ENCODE measurements at regions not wholly inside any gene's neighbourhood (a gene's known extent, or its start where the extent isn't known, plus 50 kb on each side); places are given as distances from the start of the nearest gene placed in this dataset.

GRCh38 chr12:23399402-23399933, 550.0 kb downstream of the SOX5 start:
- Histone ChIP-seq H4K8ac (ENCODE audit: low read length) (no peak overlapping the region), H3K9me3 (ENCODE audit: control insufficient read depth, low read length) (peaks cover 10% of the 10 kb centered on the region), H3K4me2 (ENCODE audit: low read length, poor library complexity, severe bottlenecking) (no peak overlapping the region), H3K4me3 (ENCODE audit: insufficient read depth in 1 of 2, low read depth in 1 of 2, low read length in 2 of 2) (no peak overlapping the region), H2AK5ac (ENCODE audit: low read length, severe bottlenecking) (no peak overlapping the region), H4K91ac (ENCODE audit: low read length) (no peak overlapping the region), H3K79me1 (replicated peaks; ENCODE audit: low read length, poor library complexity, severe bottlenecking) (no peaks in the 10 kb centered on the region), H3K9ac (ENCODE audit: low read length) (no peak overlapping the region), H3K36me3 (ENCODE audit: control insufficient read depth in 1 of 2, insufficient read depth in 2 of 2, low read depth in 1 of 2, low read length in 2 of 2) (no peaks in the 10 kb centered on the region), H3K14ac (ENCODE audit: low read length in 2 of 2) (no peak overlapping the region), H2AFZ (ENCODE audit: low read depth, low read length) (no peak overlapping the region), H2BK12ac (ENCODE audit: low read length in 2 of 2) (no peak overlapping the region), H3K18ac (ENCODE audit: low read depth in 1 of 2, low read length in 2 of 2) (no peak overlapping the region), H3K27ac (ENCODE audit: low read length, poor library complexity, severe bottlenecking) (no peak overlapping the region), H3K4ac (ENCODE audit: low read depth in 1 of 2, low read length in 2 of 2) (no peak overlapping the region), H3K4me1 (ENCODE audit: control insufficient read depth, insufficient read depth, low read depth, low read length) (no peaks in the 10 kb centered on the region), H2BK120ac (ENCODE audit: low read depth, low read length) (no peak overlapping the region), H2BK5ac (ENCODE audit: low read depth, low read length, poor library complexity, severe bottlenecking) (no peak overlapping the region), H2BK15ac (ENCODE audit: low read depth, poor library complexity, severe bottlenecking) (no peak overlapping the region), H3K27me3 (ENCODE audit: control insufficient read depth in 1 of 2, insufficient read depth in 1 of 2, low read length in 2 of 2) (no peaks in the 10 kb centered on the region), H3K23ac (ENCODE audit: low read length in 2 of 2) (no peak overlapping the region)
- DNase-seq = no peak
- WGBS = no CpG with 5 or more reads among the region's 2 CpGs

GRCh38 chr12:23415180-23415579, 534.3 kb downstream of the SOX5 start:
- 71% methylated on average over 3 of the region's 3 CpGs for WGBS
- Histone ChIP-seq H3K9ac (ENCODE audit: low read length) (no peak overlapping the region), H2BK15ac (ENCODE audit: low read depth, poor library complexity, severe bottlenecking) (no peak overlapping the region), H3K4me1 (ENCODE audit: control insufficient read depth, insufficient read depth, low read depth, low read length) (no peaks in the 10 kb centered on the region), H2AK5ac (ENCODE audit: low read length, severe bottlenecking) (no peak overlapping the region), H3K4me3 (ENCODE audit: insufficient read depth in 1 of 2, low read depth in 1 of 2, low read length in 2 of 2) (no peak overlapping the region), H3K27ac (ENCODE audit: low read length, poor library complexity, severe bottlenecking) (no peak overlapping the region), H4K8ac (ENCODE audit: low read length) (no peak overlapping the region), H3K36me3 (ENCODE audit: control insufficient read depth in 1 of 2, insufficient read depth in 2 of 2, low read depth in 1 of 2, low read length in 2 of 2) (no peaks in the 10 kb centered on the region), H3K4me2 (ENCODE audit: low read length, poor library complexity, severe bottlenecking) (no peak overlapping the region), H4K91ac (ENCODE audit: low read length) (no peak overlapping the region), H3K27me3 (ENCODE audit: control insufficient read depth in 1 of 2, insufficient read depth in 1 of 2, low read length in 2 of 2) (no peaks in the 10 kb centered on the region), H3K4ac (ENCODE audit: low read depth in 1 of 2, low read length in 2 of 2) (no peak overlapping the region), H3K9me3 (ENCODE audit: control insufficient read depth, low read length) (no peaks in the 10 kb centered on the region), H3K14ac (ENCODE audit: low read length in 2 of 2) (no peak overlapping the region), H2BK5ac (ENCODE audit: low read depth, low read length, poor library complexity, severe bottlenecking) (no peak overlapping the region), H3K18ac (ENCODE audit: low read depth in 1 of 2, low read length in 2 of 2) (no peak overlapping the region), H3K23ac (ENCODE audit: low read length in 2 of 2) (no peak overlapping the region), H2BK12ac (ENCODE audit: low read length in 2 of 2) (no peak overlapping the region), H2BK120ac (ENCODE audit: low read depth, low read length) (no peak overlapping the region), H3K79me1 (replicated peaks; ENCODE audit: low read length, poor library complexity, severe bottlenecking) (no peaks in the 10 kb centered on the region), H2AFZ (ENCODE audit: low read depth, low read length) (no peak overlapping the region)
- DNase-seq = no peak

GRCh38 chr12:23421556-23421955, 527.9 kb downstream of the SOX5 start:
- DNase-seq = no peak

GRCh38 chr12:23423097-23423687, 526.3 kb downstream of the SOX5 start:
- H2BK15ac ChIP-seq (ENCODE audit: low read depth, poor library complexity, severe bottlenecking) = no peak overlapping the region
- no peak overlapping the region for H4K8ac ChIP-seq (ENCODE audit: low read length)
- no peak overlapping the region for H4K91ac ChIP-seq (ENCODE audit: low read length)
- no peak overlapping the region for H2BK5ac ChIP-seq (ENCODE audit: low read depth, low read length, poor library complexity, severe bottlenecking)
- no peak overlapping the region for H2BK120ac ChIP-seq (ENCODE audit: low read depth, low read length)
- DNase-seq = no peak
- H3K4me3 ChIP-seq (ENCODE audit: insufficient read depth in 1 of 2, low read depth in 1 of 2, low read length in 2 of 2) = no peak overlapping the region
- no peak overlapping the region for H3K14ac ChIP-seq (ENCODE audit: low read length in 2 of 2)
- no peaks in the 10 kb centered on the region for H3K9me3 ChIP-seq (ENCODE audit: control insufficient read depth, low read length)
- no peak overlapping the region for H3K27ac ChIP-seq (ENCODE audit: low read length, poor library complexity, severe bottlenecking)
- H3K18ac ChIP-seq (ENCODE audit: low read depth in 1 of 2, low read length in 2 of 2) = no peak overlapping the region
- H3K4me2 ChIP-seq (ENCODE audit: low read length, poor library complexity, severe bottlenecking) = no peak overlapping the region
- H3K79me1 ChIP-seq (replicated peaks; ENCODE audit: low read length, poor library complexity, severe bottlenecking) = no peaks in the 10 kb centered on the region
- no peak overlapping the region for H3K9ac ChIP-seq (ENCODE audit: low read length)
- H3K4ac ChIP-seq (ENCODE audit: low read depth in 1 of 2, low read length in 2 of 2) = no peak overlapping the region
- 92% methylated on average over 4 of the region's 5 CpGs for WGBS
- H3K27me3 ChIP-seq (ENCODE audit: control insufficient read depth in 1 of 2, insufficient read depth in 1 of 2, low read length in 2 of 2) = no peaks in the 10 kb centered on the region
- H2BK12ac ChIP-seq (ENCODE audit: low read length in 2 of 2) = no peak overlapping the region
- H3K4me1 ChIP-seq (ENCODE audit: control insufficient read depth, insufficient read depth, low read depth, low read length) = no peaks in the 10 kb centered on the region
- H3K23ac ChIP-seq (ENCODE audit: low read length in 2 of 2) = no peak overlapping the region
- H2AK5ac ChIP-seq (ENCODE audit: low read length, severe bottlenecking) = no peak overlapping the region
- H2AFZ ChIP-seq (ENCODE audit: low read depth, low read length) = no peak overlapping the region
- H3K36me3 ChIP-seq (ENCODE audit: control insufficient read depth in 1 of 2, insufficient read depth in 2 of 2, low read depth in 1 of 2, low read length in 2 of 2) = no peaks in the 10 kb centered on the region

More at GRCh38 chr12:23421556-23421955, 527.9 kb downstream of the SOX5 start:
- no peak overlapping the region for H2BK120ac ChIP-seq (ENCODE audit: low read depth, low read length)
- H2BK5ac ChIP-seq (ENCODE audit: low read depth, low read length, poor library complexity, severe bottlenecking) = no peak overlapping the region
- H3K36me3 ChIP-seq (ENCODE audit: control insufficient read depth in 1 of 2, insufficient read depth in 2 of 2, low read depth in 1 of 2, low read length in 2 of 2) = no peaks in the 10 kb centered on the region
- H4K8ac ChIP-seq (ENCODE audit: low read length) = no peak overlapping the region
- H3K18ac ChIP-seq (ENCODE audit: low read depth in 1 of 2, low read length in 2 of 2) = no peak overlapping the region
- no peak overlapping the region for H3K4me2 ChIP-seq (ENCODE audit: low read length, poor library complexity, severe bottlenecking)
- 67% methylated on average over 5 of the region's 6 CpGs for WGBS
- no peaks in the 10 kb centered on the region for H3K4me1 ChIP-seq (ENCODE audit: control insufficient read depth, insufficient read depth, low read depth, low read length)
- H3K79me1 ChIP-seq (replicated peaks; ENCODE audit: low read length, poor library complexity, severe bottlenecking) = no peaks in the 10 kb centered on the region
- no peak overlapping the region for H3K23ac ChIP-seq (ENCODE audit: low read length in 2 of 2)
- no peak overlapping the region for H2AK5ac ChIP-seq (ENCODE audit: low read length, severe bottlenecking)
- no peaks in the 10 kb centered on the region for H3K9me3 ChIP-seq (ENCODE audit: control insufficient read depth, low read length)
- no peak overlapping the region for H3K4me3 ChIP-seq (ENCODE audit: insufficient read depth in 1 of 2, low read depth in 1 of 2, low read length in 2 of 2)
- no peak overlapping the region for H2BK15ac ChIP-seq (ENCODE audit: low read depth, poor library complexity, severe bottlenecking)
- H4K91ac ChIP-seq (ENCODE audit: low read length) = no peak overlapping the region
- H2BK12ac ChIP-seq (ENCODE audit: low read length in 2 of 2) = no peak overlapping the region
- no peaks in the 10 kb centered on the region for H3K27me3 ChIP-seq (ENCODE audit: control insufficient read depth in 1 of 2, insufficient read depth in 1 of 2, low read length in 2 of 2)
- H3K9ac ChIP-seq (ENCODE audit: low read length) = no peak overlapping the region
- H2AFZ ChIP-seq (ENCODE audit: low read depth, low read length) = no peak overlapping the region
- H3K4ac ChIP-seq (ENCODE audit: low read depth in 1 of 2, low read length in 2 of 2) = no peak overlapping the region
- H3K14ac ChIP-seq (ENCODE audit: low read length in 2 of 2) = no peak overlapping the region
- no peak overlapping the region for H3K27ac ChIP-seq (ENCODE audit: low read length, poor library complexity, severe bottlenecking)

All from mesenchymal stem cell (in vitro differentiated cells and primary cell).